GM18870 (cell line): ENCODE measurements at regions not wholly inside any gene's neighbourhood (a gene's known extent, or its start where the extent isn't known, plus 50 kb on each side); places are given as distances from the start of the nearest gene placed in this dataset.
"Not testable (repeated sequence)": the region's sequence is repeated elsewhere in the genome, so short reads cannot be mapped to it uniquely, and the experiment has no call there.

Source experiments
- ATAC-seq: cut with Tn5 transposase; IDR thresholded peaks from one replicate; pipeline ENCODE4 v1.9.1; 2021; ENCODE audit warnings: moderate library complexity; ENCODE audit not compliant: unreplicated experiment

GRCh38 chr4:111228874-111229273, 606.0 kb upstream of the PITX2 start:
- no peak for ATAC-seq

DNA sequence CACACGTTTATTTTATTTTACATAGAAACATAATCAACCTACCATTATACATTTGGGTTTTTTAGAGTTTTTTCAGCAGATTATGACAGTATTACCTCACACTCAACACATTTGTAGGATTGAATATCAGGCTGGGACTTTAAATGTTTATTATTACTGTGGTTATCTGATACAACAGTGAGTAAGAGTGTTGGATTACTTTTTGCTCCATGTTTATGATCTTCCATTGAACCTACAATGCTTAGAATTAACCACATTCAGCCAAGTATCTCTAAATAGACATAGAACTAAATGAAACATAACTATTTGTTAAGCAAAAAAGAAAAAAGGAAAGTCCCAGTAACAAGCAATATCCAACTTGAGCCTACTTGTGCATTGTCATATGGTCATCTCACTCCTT, 607.4 kb upstream of the PITX2 start:
- no peak for ATAC-seq

DNA sequence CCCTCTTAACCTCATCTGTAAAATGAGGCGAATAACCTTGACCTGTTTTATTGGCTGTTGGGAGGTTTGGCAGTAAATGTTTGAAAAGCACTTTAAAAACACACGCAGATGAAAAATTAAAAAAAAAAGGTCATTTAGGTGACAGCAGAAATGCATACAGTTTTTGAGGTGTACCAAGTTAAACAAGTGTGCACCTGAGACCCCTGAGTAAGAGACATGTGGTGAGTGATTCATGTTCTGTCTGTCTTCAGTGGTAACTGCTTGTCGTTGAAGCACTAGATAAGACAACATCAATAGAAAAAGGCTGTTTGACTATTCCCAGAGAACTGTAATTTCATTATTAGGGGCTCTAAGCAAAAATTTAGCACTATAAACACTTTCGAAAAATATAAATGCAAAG, 608.4 kb upstream of the PITX2 start:
- ATAC-seq = no peak

GRCh38 chr4:111234939-111235338, 612.1 kb upstream of the PITX2 start:
- ATAC-seq = no peak

DNA sequence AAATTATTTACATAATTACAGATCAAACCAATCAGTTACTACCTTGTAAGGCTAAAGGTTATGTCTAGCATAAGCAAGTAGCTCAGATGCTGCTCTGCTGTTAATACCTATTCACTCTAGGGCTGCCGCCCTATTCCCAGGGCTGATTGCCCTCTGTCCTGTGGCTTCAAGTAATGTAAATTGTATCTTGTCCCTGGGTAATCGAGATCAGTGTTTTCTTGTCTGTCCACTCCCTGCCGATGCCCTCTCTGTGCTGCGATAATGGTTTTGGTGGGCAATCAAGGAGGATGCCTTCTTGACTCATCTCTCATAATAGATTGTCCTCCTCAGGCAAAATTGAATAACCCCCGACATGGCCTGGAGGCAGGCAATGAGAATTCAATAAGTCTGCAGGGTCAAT, 641.0 kb upstream of the PITX2 start:
- ATAC-seq = no peak

DNA sequence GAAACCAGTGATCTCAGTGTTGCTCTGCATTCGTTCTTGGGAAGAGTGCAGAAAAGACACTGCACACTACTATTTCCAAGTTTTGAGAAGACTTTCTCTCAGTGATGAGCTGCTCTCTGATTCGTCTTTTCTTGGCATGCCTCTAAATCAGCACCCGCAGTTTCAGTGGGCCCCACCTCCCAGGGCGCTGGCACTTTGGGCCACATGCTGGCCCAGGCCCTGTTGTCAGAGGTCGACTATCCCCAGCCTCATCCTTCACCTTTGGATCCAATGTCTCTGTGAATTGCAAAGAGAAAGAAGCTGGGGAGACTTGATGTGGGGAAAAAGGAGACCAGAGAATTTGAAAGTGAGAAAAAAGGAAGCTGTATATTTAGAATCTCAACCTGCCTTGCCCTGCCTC, 644.1 kb upstream of the PITX2 start:
- no peak for ATAC-seq

DNA sequence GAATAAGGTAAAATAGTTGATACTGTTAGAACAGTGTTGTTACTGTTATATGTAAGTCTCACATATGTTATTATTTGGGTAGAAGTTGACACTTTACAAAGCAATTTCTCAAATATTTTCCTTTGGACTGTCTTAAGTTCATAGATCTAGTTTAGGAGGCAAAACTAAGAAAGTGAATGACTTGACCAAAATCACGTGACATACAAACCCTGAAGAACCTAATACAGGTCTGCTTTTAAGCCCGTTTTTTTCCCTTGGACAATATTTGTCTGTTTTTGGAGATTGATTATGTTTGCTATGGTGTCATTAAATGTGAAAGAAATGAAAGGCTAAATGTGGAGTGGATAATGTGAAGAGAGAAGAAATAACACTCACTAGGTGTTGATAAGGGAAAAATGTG, 644.9 kb upstream of the PITX2 start:
- ATAC-seq = no peak

GRCh38 chr4:111268769-111269414, 646.0 kb upstream of the PITX2 start:
- peak; percentile 83 for ATAC-seq

- no peak for ATAC-seq
These were observed 646.6 kb upstream of the PITX2 start for GRCh38 chr4:111269439-111269838.

DNA sequence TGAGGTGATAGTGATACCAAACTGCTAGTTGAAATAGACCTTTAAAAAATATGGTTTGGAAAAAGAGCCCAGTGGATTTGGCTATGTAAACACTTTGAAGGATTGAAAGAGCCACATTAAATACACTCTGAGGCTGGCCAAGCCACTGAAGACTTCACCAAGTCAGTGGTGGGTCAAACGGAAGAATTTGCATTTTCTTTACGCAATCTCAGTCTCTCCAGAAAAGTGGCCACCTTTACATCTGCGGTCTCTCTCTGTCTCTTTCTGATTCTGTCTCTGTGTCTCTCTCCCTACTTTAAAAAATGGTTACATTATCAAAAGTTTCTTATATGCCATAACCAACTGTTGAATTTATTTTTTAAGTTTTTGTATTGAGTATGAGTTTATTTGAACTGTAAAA, 651.2 kb upstream of the PITX2 start:
- no peak for ATAC-seq

- ATAC-seq = no peak
These were observed 651.6 kb upstream of the PITX2 start for GRCh38 chr4:111274486-111274885.

- ATAC-seq = no peak
These were observed 658.3 kb upstream of the PITX2 start for GRCh38 chr4:111281219-111281618.

DNA sequence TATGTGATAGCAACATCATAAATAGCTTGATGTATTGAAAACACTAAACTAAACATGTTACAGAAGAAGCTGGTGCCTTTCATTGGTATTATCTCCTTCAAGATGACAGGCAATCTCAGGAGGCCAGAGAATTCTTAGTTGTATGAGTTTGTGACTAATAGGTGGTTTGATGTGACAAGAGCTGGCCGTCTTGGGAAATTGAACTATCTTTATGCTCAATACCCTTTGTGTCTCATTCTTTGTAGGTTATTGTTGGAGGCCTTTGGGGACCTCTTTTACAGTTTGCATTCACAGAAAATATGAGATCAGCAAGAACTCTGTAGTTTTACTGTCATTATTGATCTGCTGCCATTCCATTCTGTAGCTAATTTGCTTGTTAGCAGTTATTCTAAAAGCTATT, 659.2 kb upstream of the PITX2 start:
- ATAC-seq = no peak

DNA sequence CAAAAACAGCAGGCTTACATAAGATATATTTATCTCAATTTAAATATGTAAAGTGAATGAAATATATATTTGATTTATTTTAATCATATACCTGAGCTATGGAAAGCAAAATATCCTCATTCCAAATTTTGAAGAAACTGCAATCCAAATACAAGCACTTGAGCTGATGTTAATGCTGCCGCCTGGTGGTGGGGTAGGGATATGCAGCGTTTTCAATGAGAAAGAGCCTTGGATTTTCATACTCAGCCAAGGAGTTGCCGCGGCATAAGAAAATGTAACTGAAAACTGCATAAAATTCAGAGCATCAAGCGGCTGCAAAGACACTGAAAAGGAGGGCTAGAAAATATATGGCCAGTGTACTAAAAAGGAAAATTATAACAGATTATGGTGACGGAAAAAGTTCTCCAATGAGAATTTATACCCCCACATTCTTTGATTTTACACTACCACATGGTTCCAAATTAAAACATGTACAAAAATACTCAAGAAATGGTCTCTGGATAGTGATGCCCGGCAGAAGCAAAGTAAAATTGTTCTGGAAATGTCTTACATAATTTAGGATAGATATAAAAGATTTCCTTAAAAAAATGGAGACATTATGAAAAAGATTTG, 660.3 kb upstream of the PITX2 start:
- no peak for ATAC-seq

- ATAC-seq = no peak
These were observed 673.6 kb upstream of the PITX2 start for GRCh38 chr4:111296466-111296865.

- no peak for ATAC-seq
These were observed 680.9 kb upstream of the PITX2 start for GRCh38 chr4:111303806-111304205.

DNA sequence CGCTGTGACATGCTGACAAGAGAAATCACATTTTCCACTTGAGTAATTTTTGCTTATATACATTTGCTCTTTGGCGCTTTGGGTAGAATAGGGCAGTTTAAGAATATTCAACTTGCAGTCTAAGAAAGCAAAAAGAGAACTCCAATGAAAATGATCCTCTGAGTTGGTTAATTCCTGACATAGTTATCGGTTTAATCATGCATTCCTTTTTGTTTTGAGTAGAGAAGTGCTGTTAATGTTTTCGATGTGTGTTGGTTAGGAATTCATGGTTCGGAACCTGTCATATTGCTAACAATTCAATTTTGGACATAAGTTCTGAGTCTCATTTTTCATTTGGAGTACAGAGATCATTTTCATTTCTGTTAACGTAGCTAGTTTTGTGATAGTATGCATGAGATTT, 700.6 kb upstream of the PITX2 start:
- ATAC-seq = no peak

- no peak for ATAC-seq
These were observed 701.0 kb upstream of the PITX2 start for GRCh38 chr4:111323916-111324315.

DNA sequence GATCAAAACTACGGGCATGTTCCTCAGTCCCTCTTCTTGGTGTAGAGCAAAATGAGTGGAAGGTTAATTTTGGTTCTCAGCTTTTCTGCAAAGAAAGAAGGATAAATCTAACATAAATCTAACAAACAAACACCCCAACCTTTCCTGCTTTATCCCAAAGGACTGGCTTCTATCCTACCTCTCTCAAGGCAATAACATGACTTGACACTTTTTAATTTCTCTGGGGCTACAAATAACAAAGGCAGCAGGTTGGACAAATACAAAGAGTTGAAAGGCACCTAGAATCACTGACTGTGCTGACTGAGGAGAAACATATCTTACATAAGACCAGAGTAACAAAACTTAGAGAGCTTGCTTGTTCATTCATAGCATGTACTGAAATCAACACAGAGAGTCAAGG, 703.6 kb upstream of the PITX2 start:
- ATAC-seq = no peak

- ATAC-seq = no peak
These were observed 707.9 kb upstream of the PITX2 start for GRCh38 chr4:111330786-111331185.

- no peak for ATAC-seq
These were observed 711.5 kb upstream of the PITX2 start for GRCh38 chr4:111334361-111334760.

DNA sequence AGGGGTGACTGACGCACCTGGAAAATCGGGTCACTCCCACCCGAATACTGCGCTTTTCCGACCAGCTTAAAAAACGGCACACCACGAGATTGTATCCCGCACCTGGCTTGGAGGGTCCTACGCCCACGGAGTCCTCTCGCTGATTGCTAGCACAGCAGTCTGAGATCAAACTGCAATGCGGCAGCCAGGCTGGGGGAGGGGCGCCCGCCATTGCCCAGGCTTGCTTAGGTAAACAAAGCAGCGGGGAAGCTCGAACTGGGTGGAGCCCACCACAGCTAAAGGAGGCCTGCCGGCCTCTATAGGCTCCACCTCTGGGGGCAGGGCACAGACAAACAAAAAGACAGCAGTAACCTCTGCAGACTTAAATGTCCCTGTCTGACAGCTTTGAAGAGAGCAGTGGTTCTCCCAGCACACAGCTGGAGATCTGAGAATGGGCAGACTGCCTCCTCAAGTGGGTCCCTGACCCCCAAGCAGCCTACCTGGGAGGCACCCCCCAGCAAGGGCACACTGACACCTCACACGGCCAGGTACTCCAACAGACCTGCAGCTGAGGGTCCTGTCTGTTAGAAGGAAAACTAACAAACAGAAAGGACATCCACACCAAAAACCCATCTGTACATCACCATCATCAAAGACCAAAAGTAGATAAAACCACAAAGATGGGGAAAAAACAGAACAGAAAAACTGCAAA, 714.5 kb upstream of the PITX2 start:
- ATAC-seq = not testable (repeated sequence)
